GM12878 (cell line): ENCODE measurements at regions not wholly inside any gene's neighbourhood (a gene's known extent, or its start where the extent isn't known, plus 50 kb on each side); places are given as distances from the start of the nearest gene placed in this dataset.

Experiments
- ATAC-seq: fragments of 200-7000 bp; cut with Tn5 transposase; 3 replicates; pipeline ENCODE4 v1.9.1; 2020; ENCODE audit warnings: mild to moderate bottlenecking, moderate library complexity
- BruUV-seq: library from RNA; stranded (reverse); fragments of 400-500 nt; replicated peaks from 2 replicates; lab custom pipeline; 2021; lab: Mats Ljungman, UMichigan
- CTCF ChIA-PET: fragments of 300-600 bp; sonication (Branson Sonifier 250); formaldehyde crosslinking; extraction: SDS; loops from one replicate; lab custom pipeline; 2021; ENCODE audit warnings: inconsistent platforms; lab: Yijun Ruan, JAX
- POLR2A ChIA-PET: fragments of 350-600 bp; formaldehyde crosslinking; extraction: SDS; loops from one replicate; lab custom pipeline; 2021; ENCODE audit warnings: inconsistent platforms; lab: Charles Lee
- RAD21 ChIA-PET: fragments of 300-600 bp; sonication (Branson Sonifier 250); formaldehyde crosslinking; loops from one replicate; lab custom pipeline; 2023; ENCODE audit warnings: antibody characterized with exemption; ENCODE audit not compliant: unreplicated experiment; lab: Charles Lee
- SMC1A ChIA-PET: fragments of 300-600 bp; sonication (Branson Sonifier 250); formaldehyde crosslinking; loops from one replicate; lab custom pipeline; 2023; ENCODE audit not compliant: unreplicated experiment, uncharacterized antibody; lab: Charles Lee
- DNase-seq: peaks from one replicate; pipeline ENCODE4 v3.0.0-alpha.2; 2011; ENCODE audit warnings: low read depth, low spot score
- FAIRE-seq: peaks from 3 replicates; lab custom pipeline; 2011; peaks lifted over from hg19 to GRCh38; lab: Jason Lieb, UNC
- H2AFZ ChIP-seq: 2 replicates; pipeline ENCODE4 v1.6.0; 2011; ENCODE audit warnings: low read depth, low read length, control low read depth; ENCODE audit not compliant: control insufficient read depth
- H3K27ac ChIP-seq: 2 replicates; pipeline ENCODE4 v1.5.1; 2011; ENCODE audit warnings: control low read depth; ENCODE audit not compliant: control insufficient read depth, insufficient read depth
- H3K27me3 ChIP-seq, 2 experiments: replicated peaks in 1 of 2; 2 replicates each; pipeline versions ENCODE4 v1.6.0 to v1.6.1; 2011; ENCODE audit warnings: low read length in 1 of 2; ENCODE audit not compliant: control insufficient read depth in 2 of 2, insufficient read depth in 2 of 2
- H3K36me3 ChIP-seq, 2 experiments: 2 replicates each; pipeline ENCODE4 v1.5.1; 2011; ENCODE audit warnings: low read length in 1 of 2; ENCODE audit not compliant: control insufficient read depth in 2 of 2, insufficient read depth in 2 of 2
- H3K4me1 ChIP-seq: 2 replicates; pipeline ENCODE4 v1.6.1; 2011; ENCODE audit warnings: mild to moderate bottlenecking, low read length, moderate library complexity, mixed read lengths; ENCODE audit not compliant: control insufficient read depth, insufficient read depth
- H3K4me2 ChIP-seq: 2 replicates; pipeline ENCODE4 v1.6.0; 2011; ENCODE audit warnings: control low read depth; ENCODE audit not compliant: control insufficient read depth, insufficient read depth
- H3K4me3 ChIP-seq: fragments of 200-600 bp; sonication (generic); 2 replicates; pipeline ENCODE4 v1.5.1; 2016
- H3K79me2 ChIP-seq: 2 replicates; pipeline ENCODE4 v1.6.0; 2011; ENCODE audit warnings: low read length; ENCODE audit not compliant: control insufficient read depth, insufficient read depth
- H3K9ac ChIP-seq: 2 replicates; pipeline ENCODE4 v1.8.0; 2011; ENCODE audit warnings: low read length, control low read depth, mixed read lengths; ENCODE audit not compliant: control insufficient read depth, insufficient read depth
- H3K9me3 ChIP-seq: replicated peaks from 3 replicates; pipeline ENCODE4 v1.5.1; 2011; ENCODE audit warnings: mild to moderate bottlenecking, low read length; ENCODE audit not compliant: control insufficient read depth, insufficient read depth
- H4K20me1 ChIP-seq: 2 replicates; pipeline ENCODE4 v1.6.0; 2011; ENCODE audit not compliant: control insufficient read depth, insufficient read depth
- CBX3 ChIP-seq: fragments of 200-600 bp; sonication (generic); IDR thresholded peaks from 2 replicates; pipeline ENCODE4 v1.6.1; 2016; ENCODE audit warnings: low read depth, borderline replicate concordance
- IKZF2 ChIP-seq, 2 experiments: fragments of 450-650 bp; IDR thresholded peaks; 2 replicates each; pipeline ENCODE4 v1.6.1; 2017; ENCODE audit warnings: mild to moderate bottlenecking in 2 of 2, moderate library complexity in 2 of 2
- PML ChIP-seq: IDR thresholded peaks from 2 replicates; pipeline ENCODE4 v1.6.1; 2012; ENCODE audit warnings: low read length, inconsistent platforms
- SIN3A ChIP-seq: IDR thresholded peaks from 2 replicates; pipeline ENCODE4 v1.6.1; 2012; ENCODE audit warnings: low read depth, low read length, improper control_type of control experiment
- WGBS: methylation state at CpG from one replicate; pipeline ENCODE4 v1.1.6; 2016; ENCODE audit warnings: low lambda C conversion rate; ENCODE audit not compliant: insufficient replicate concordance, insufficient coverage; ENCODE audit errors: missing lambda C conversion rate; 5-methylcytosine and 5-hydroxymethylcytosine counted together
- in situ Hi-C: fragments of 300-500 bp; cut with MboI; formaldehyde crosslinking; loops from 9 replicates; pipeline ENCODE4 v1.14.3; 2018; ENCODE audit warnings: mixed read lengths
- intact Hi-C: fragments of 100-400 bp; cut with micrococcal nuclease; formaldehyde crosslinking; loops from one replicate; pipeline ENCODE4 v1.14.2; 2022; ENCODE audit not compliant: unreplicated experiment
- TF ChIP-seq, protein P1 (sequence below): fragments of 450-650 bp; formaldehyde crosslinking; IDR thresholded peaks from 2 replicates; pipeline ENCODE4 v1.4.0; 2020; ENCODE audit warnings: mild to moderate bottlenecking, moderate library complexity
- TF ChIP-seq, protein P2 (sequence below): IDR thresholded peaks from 2 replicates; pipeline ENCODE4 v1.6.1; 2011; ENCODE audit warnings: borderline replicate concordance, low read depth, mild to moderate bottlenecking, moderate library complexity, low read length; ENCODE audit not compliant: insufficient read depth, poor library complexity, severe bottlenecking

DNA sequence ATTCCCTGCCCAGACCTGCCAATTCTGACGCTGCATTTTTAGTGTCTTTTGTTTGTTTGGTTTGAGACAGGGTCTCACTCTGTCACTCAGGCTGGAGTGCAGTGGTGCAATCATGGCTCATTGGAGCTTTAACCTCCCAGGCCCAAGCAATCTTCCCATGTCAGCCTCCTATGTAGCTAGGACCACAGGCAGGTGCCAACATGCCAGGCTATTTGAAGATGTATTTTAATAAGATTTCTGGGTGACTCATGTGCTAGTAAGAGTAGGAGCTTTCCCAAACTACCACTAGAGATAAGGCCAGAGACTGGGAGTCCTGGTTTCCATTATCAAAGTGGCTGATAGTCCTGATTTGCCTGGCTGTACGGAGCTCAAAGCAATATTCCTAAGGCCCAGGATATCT, 693.3 kb downstream of the MED13L start (continued):
- TF ChIP-seq, protein P1, sequence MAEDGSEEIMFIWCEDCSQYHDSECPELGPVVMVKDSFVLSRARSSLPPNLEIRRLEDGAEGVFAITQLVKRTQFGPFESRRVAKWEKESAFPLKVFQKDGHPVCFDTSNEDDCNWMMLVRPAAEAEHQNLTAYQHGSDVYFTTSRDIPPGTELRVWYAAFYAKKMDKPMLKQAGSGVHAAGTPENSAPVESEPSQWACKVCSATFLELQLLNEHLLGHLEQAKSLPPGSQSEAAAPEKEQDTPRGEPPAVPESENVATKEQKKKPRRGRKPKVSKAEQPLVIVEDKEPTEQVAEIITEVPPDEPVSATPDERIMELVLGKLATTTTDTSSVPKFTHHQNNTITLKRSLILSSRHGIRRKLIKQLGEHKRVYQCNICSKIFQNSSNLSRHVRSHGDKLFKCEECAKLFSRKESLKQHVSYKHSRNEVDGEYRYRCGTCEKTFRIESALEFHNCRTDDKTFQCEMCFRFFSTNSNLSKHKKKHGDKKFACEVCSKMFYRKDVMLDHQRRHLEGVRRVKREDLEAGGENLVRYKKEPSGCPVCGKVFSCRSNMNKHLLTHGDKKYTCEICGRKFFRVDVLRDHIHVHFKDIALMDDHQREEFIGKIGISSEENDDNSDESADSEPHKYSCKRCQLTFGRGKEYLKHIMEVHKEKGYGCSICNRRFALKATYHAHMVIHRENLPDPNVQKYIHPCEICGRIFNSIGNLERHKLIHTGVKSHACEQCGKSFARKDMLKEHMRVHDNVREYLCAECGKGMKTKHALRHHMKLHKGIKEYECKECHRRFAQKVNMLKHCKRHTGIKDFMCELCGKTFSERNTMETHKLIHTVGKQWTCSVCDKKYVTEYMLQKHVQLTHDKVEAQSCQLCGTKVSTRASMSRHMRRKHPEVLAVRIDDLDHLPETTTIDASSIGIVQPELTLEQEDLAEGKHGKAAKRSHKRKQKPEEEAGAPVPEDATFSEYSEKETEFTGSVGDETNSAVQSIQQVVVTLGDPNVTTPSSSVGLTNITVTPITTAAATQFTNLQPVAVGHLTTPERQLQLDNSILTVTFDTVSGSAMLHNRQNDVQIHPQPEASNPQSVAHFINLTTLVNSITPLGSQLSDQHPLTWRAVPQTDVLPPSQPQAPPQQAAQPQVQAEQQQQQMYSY (CRISPR knock-in tag), result no peak
- TF ChIP-seq SIN3A (no peak), PML (no peak)

DNA sequence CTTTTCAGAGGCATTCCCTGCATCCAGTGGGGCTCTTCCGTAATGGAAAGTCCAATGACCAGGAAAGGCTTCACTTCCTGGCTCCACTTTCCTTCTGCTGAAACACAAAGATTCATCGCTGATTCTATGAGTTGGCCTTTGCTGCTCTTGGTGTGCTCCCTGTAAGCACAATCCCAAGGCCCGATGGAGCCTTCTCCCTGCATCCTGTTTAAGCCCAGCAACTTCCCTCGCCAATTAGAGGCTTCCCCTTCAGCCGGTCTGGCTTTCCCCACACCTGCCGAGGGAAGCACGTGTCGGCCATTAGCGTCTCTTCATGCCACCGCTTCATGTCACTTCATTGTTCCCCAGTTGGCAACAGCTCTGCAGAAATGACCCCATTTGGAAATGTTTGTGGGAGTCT, 693.9 kb downstream of the MED13L start:
- no peak overlapping the region for H3K4me2 ChIP-seq
- intact Hi-C loops, result no loop called here
- H2AFZ ChIP-seq, result no peak overlapping the region
- no peak overlapping the region for H3K9ac ChIP-seq
- ChIA-PET SMC1A (no interaction called here), POLR2A (no interaction called here), CTCF (no interaction called here), RAD21 (no interaction called here)
- H3K4me3 ChIP-seq, result no peak overlapping the region
- no peak overlapping the region for H3K27ac ChIP-seq
- in situ Hi-C loops, result no loop called here
- FAIRE-seq (no peak), DNase-seq (no peak), ATAC-seq (no peak)
- no peaks in the 10 kb centered on the region; the same call in 1 of the 3 replicates for H3K9me3 ChIP-seq
- no peaks in the 10 kb centered on the region; a peak in 1 of 4 replicates for H3K27me3 ChIP-seq
- TF ChIP-seq, protein P2, sequence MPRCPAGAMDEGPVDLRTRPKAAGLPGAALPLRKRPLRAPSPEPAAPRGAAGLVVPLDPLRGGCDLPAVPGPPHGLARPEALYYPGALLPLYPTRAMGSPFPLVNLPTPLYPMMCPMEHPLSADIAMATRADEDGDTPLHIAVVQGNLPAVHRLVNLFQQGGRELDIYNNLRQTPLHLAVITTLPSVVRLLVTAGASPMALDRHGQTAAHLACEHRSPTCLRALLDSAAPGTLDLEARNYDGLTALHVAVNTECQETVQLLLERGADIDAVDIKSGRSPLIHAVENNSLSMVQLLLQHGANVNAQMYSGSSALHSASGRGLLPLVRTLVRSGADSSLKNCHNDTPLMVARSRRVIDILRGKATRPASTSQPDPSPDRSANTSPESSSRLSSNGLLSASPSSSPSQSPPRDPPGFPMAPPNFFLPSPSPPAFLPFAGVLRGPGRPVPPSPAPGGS, result no peak
- TF ChIP-seq CBX3, result no peak
- TF ChIP-seq IKZF2 (IDR thresholded peaks at IDR 0.05), result no peak
- H3K79me2 ChIP-seq, result no peaks in the 10 kb centered on the region
- 64% methylated on average over 10 of the region's 10 CpGs for WGBS
- H4K20me1 ChIP-seq, result no peaks in the 10 kb centered on the region
- no TSS peak for BruUV-seq
- H3K4me1 ChIP-seq, result no peaks in the 10 kb centered on the region
- H3K36me3 ChIP-seq, result no peaks in the 10 kb centered on the region
